GM23338 (cell line): ENCODE measurements at regions not wholly inside any gene's neighbourhood (a gene's known extent, or its start where the extent isn't known, plus 50 kb on each side); places are given as distances from the start of the nearest gene placed in this dataset.

Source experiments
- ATAC-seq: fragments of 200-7000 bp; cut with Tn5 transposase; 3 replicates; pipeline ENCODE4 v1.9.1; 2020
- DNase-seq: peaks from one replicate; pipeline ENCODE4 v3.0.0-alpha.2; 2015; ENCODE audit warnings: low spot score
- H2AFZ ChIP-seq: fragments of 200-600 bp; sonication (generic); 2 replicates; pipeline ENCODE4 v1.8.0; 2016; ENCODE audit warnings: antibody characterized with exemption, mild to moderate bottlenecking, moderate library complexity
- H3F3A ChIP-seq: fragments of 200-600 bp; sonication (generic); replicated peaks from 2 replicates; pipeline ENCODE4 v1.8.0; 2017; ENCODE audit warnings: antibody characterized with exemption, mixed run types, low read depth
- H3K27ac ChIP-seq: fragments of 200-600 bp; sonication (generic); 2 replicates; pipeline ENCODE4 v1.6.1; 2016; ENCODE audit warnings: low read depth
- H3K27me3 ChIP-seq: fragments of 200-600 bp; sonication (generic); 2 replicates; pipeline ENCODE4 v1.8.0; 2016; ENCODE audit warnings: mild to moderate bottlenecking, mixed run types, moderate library complexity; ENCODE audit not compliant: insufficient read depth
- H3K36me3 ChIP-seq: fragments of 200-600 bp; sonication (generic); 2 replicates; pipeline ENCODE4 v1.8.0; 2016; ENCODE audit warnings: mild to moderate bottlenecking; ENCODE audit not compliant: insufficient read depth
- H3K4me1 ChIP-seq: fragments of 200-600 bp; sonication (generic); 2 replicates; pipeline ENCODE4 v1.8.0; 2016; ENCODE audit warnings: mild to moderate bottlenecking, moderate library complexity; ENCODE audit not compliant: insufficient read depth
- H3K4me2 ChIP-seq: fragments of 200-600 bp; sonication (generic); 2 replicates; pipeline ENCODE4 v1.7.1; 2017; ENCODE audit warnings: mixed run types
- H3K4me3 ChIP-seq: fragments of 200-600 bp; sonication (generic); 2 replicates; pipeline ENCODE4 v1.6.1; 2016; ENCODE audit warnings: mixed run types
- H3K79me2 ChIP-seq: fragments of 200-600 bp; sonication (generic); replicated peaks from 2 replicates; pipeline ENCODE4 v1.8.0; 2017; ENCODE audit warnings: mild to moderate bottlenecking; ENCODE audit not compliant: insufficient read depth
- H3K9me2 ChIP-seq: fragments of 200-600 bp; sonication (generic); 2 replicates; pipeline ENCODE4 v1.8.0; 2017; ENCODE audit not compliant: insufficient read depth
- H4K20me1 ChIP-seq: fragments of 200-600 bp; sonication (generic); replicated peaks from 2 replicates; pipeline ENCODE4 v1.8.0; 2017; ENCODE audit warnings: mild to moderate bottlenecking; ENCODE audit not compliant: insufficient read depth
- H3K27ac Mint-ChIP-seq: 2 replicates; pipeline ENCODE4 v1.8.0; 2020; ENCODE audit warnings: inconsistent platforms, mild to moderate bottlenecking, moderate library complexity, mixed read lengths
- H3K27me3 Mint-ChIP-seq: 3 replicates; pipeline ENCODE4 v1.8.0; 2022; ENCODE audit warnings: low read depth, mild to moderate bottlenecking, moderate library complexity, mixed read lengths, inconsistent platforms; ENCODE audit not compliant: insufficient read depth, poor library complexity
- H3K36me3 Mint-ChIP-seq: 3 replicates; pipeline ENCODE4 v1.8.0; 2021; ENCODE audit warnings: low read depth, mild to moderate bottlenecking, inconsistent platforms, moderate library complexity, mixed read lengths
- H3K4me1 Mint-ChIP-seq: 3 replicates; pipeline ENCODE4 v1.8.0; 2020; ENCODE audit warnings: mild to moderate bottlenecking, inconsistent platforms, mixed read lengths
- H3K4me3 Mint-ChIP-seq: 3 replicates; pipeline ENCODE4 v1.8.0; 2021; ENCODE audit warnings: moderate library complexity, mild to moderate bottlenecking, inconsistent platforms, mixed read lengths
- H3K9me3 Mint-ChIP-seq: 3 replicates; pipeline ENCODE4 v1.8.0; 2020; ENCODE audit warnings: moderate library complexity, mild to moderate bottlenecking, inconsistent platforms, mixed read lengths
- ETS1 ChIP-seq: IDR thresholded peaks from 2 replicates; pipeline ENCODE4 v1.6.1; 2016; ENCODE audit warnings: antibody characterized with exemption
- EZH2 ChIP-seq: fragments of 200-600 bp; sonication (generic); IDR thresholded peaks from one replicate; pipeline ENCODE4 v1.8.0; 2017; ENCODE audit warnings: antibody characterized with exemption, mild to moderate bottlenecking, low read depth; ENCODE audit not compliant: unreplicated experiment
- JUNB ChIP-seq: IDR thresholded peaks from one replicate; pipeline ENCODE4 v1.6.1; 2016; ENCODE audit warnings: antibody characterized with exemption; ENCODE audit not compliant: unreplicated experiment
- NANOG ChIP-seq: IDR thresholded peaks from 2 replicates; pipeline ENCODE4 v1.6.1; 2016; ENCODE audit warnings: antibody characterized with exemption, borderline replicate concordance
- POLR2AphosphoS5 ChIP-seq: IDR thresholded peaks from 2 replicates; pipeline ENCODE4 v1.6.1; 2016; ENCODE audit warnings: antibody characterized with exemption, low read depth
- STAT1 ChIP-seq: IDR thresholded peaks from one replicate; pipeline ENCODE4 v1.6.1; 2016; ENCODE audit warnings: antibody characterized with exemption; ENCODE audit not compliant: unreplicated experiment
- ZNF114 ChIP-seq: fragments of 250-450 bp; sonication (Bioruptor Pico); IDR thresholded peaks from 2 replicates; pipeline ENCODE4 v1.5.0; 2020; ENCODE audit warnings: mild to moderate bottlenecking, moderate library complexity
- ZNF331 ChIP-seq: fragments of 250-450 bp; sonication (Bioruptor Pico); IDR thresholded peaks from 2 replicates; pipeline ENCODE4 v1.5.0; 2020; ENCODE audit warnings: low read depth, mild to moderate bottlenecking, moderate library complexity
- TF ChIP-seq, protein P1 (sequence below): fragments of 250-450 bp; sonication (Bioruptor Pico); IDR thresholded peaks from 2 replicates; pipeline ENCODE4 v1.5.0; 2020; ENCODE audit warnings: mild to moderate bottlenecking, moderate library complexity
- TF ChIP-seq, protein P2 (sequence below): IDR thresholded peaks from one replicate; pipeline ENCODE4 v1.6.1; 2018; ENCODE audit warnings: antibody characterized with exemption; ENCODE audit not compliant: unreplicated experiment

DNA sequence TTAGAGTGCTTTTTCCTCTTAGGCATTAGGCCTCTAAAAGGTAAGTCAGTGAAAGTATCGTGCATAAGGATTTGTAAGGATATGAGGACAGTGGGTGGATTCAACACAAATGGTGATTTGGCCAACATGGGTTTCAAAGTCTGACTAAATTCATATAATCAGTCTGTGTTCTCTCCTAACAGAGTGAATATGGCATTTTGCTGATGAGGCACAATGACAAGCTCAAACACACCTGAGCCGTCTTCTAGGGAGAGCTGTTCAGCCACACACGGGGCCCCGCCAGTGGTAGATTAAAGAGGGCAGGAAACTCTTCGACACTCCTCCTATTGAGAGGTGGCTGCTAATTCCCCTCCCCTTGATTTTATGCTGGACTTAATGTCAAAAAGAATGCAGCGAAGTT, 59.5 kb upstream of the PROKR2 start (continued):
- TF ChIP-seq ETS1: no peak

DNA sequence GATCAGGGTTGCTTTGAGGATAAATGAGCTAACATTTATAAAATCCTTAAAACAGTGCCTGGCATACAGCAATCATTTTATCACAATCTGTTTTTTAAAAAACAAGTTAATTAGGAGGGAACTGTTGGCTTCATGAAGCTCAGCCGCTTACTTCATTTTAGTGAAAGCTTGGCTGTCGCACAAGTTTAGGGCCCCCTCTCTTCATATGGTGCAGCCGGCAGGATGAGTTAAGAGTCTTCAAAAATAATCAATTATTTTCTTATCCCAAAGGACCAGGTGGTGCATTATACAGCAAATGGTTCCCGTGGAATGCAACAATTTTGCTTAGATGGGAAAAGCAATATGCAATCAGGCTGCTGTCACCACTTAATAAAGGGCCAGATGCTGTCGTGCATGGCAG, 57.4 kb upstream of the PROKR2 start:
- no peaks in the 10 kb centered on the region for H3F3A ChIP-seq
- no peaks in the 10 kb centered on the region for H3K4me1 Mint-ChIP-seq
- no peaks in the 10 kb centered on the region for H3K27me3 ChIP-seq
- peak overlapping the region; percentile 38 for H2AFZ ChIP-seq
- no peaks in the 10 kb centered on the region for H3K79me2 ChIP-seq
- H3K36me3 ChIP-seq: no peaks in the 10 kb centered on the region
- no peaks in the 10 kb centered on the region for H4K20me1 ChIP-seq
- H3K9me2 ChIP-seq: 0 out of 2 replicates have a peak, but pooled peaks cover 12% of the 10 kb centered on the region
- peaks cover 2% of the 10 kb centered on the region for H3K27me3 Mint-ChIP-seq
- no peak overlapping the region for H3K4me2 ChIP-seq
- H3K36me3 Mint-ChIP-seq: no peaks in the 10 kb centered on the region
- DNase-seq: no peak
- H3K9me3 Mint-ChIP-seq: no peaks in the 10 kb centered on the region
- no peaks in the 10 kb centered on the region for H3K4me1 ChIP-seq
- H3K4me3 Mint-ChIP-seq: no peak overlapping the region
- H3K27ac Mint-ChIP-seq: no peak overlapping the region
- ATAC-seq: no peak
- no peak for TF ChIP-seq JUNB
- TF ChIP-seq ZNF331 (CRISPR knock-in tag): no peak
- no peak for TF ChIP-seq ZNF114 (CRISPR knock-in tag)
- no peak for TF ChIP-seq STAT1
- no peak for TF ChIP-seq EZH2
- no peak for TF ChIP-seq POLR2AphosphoS5
- TF ChIP-seq, protein P1, sequence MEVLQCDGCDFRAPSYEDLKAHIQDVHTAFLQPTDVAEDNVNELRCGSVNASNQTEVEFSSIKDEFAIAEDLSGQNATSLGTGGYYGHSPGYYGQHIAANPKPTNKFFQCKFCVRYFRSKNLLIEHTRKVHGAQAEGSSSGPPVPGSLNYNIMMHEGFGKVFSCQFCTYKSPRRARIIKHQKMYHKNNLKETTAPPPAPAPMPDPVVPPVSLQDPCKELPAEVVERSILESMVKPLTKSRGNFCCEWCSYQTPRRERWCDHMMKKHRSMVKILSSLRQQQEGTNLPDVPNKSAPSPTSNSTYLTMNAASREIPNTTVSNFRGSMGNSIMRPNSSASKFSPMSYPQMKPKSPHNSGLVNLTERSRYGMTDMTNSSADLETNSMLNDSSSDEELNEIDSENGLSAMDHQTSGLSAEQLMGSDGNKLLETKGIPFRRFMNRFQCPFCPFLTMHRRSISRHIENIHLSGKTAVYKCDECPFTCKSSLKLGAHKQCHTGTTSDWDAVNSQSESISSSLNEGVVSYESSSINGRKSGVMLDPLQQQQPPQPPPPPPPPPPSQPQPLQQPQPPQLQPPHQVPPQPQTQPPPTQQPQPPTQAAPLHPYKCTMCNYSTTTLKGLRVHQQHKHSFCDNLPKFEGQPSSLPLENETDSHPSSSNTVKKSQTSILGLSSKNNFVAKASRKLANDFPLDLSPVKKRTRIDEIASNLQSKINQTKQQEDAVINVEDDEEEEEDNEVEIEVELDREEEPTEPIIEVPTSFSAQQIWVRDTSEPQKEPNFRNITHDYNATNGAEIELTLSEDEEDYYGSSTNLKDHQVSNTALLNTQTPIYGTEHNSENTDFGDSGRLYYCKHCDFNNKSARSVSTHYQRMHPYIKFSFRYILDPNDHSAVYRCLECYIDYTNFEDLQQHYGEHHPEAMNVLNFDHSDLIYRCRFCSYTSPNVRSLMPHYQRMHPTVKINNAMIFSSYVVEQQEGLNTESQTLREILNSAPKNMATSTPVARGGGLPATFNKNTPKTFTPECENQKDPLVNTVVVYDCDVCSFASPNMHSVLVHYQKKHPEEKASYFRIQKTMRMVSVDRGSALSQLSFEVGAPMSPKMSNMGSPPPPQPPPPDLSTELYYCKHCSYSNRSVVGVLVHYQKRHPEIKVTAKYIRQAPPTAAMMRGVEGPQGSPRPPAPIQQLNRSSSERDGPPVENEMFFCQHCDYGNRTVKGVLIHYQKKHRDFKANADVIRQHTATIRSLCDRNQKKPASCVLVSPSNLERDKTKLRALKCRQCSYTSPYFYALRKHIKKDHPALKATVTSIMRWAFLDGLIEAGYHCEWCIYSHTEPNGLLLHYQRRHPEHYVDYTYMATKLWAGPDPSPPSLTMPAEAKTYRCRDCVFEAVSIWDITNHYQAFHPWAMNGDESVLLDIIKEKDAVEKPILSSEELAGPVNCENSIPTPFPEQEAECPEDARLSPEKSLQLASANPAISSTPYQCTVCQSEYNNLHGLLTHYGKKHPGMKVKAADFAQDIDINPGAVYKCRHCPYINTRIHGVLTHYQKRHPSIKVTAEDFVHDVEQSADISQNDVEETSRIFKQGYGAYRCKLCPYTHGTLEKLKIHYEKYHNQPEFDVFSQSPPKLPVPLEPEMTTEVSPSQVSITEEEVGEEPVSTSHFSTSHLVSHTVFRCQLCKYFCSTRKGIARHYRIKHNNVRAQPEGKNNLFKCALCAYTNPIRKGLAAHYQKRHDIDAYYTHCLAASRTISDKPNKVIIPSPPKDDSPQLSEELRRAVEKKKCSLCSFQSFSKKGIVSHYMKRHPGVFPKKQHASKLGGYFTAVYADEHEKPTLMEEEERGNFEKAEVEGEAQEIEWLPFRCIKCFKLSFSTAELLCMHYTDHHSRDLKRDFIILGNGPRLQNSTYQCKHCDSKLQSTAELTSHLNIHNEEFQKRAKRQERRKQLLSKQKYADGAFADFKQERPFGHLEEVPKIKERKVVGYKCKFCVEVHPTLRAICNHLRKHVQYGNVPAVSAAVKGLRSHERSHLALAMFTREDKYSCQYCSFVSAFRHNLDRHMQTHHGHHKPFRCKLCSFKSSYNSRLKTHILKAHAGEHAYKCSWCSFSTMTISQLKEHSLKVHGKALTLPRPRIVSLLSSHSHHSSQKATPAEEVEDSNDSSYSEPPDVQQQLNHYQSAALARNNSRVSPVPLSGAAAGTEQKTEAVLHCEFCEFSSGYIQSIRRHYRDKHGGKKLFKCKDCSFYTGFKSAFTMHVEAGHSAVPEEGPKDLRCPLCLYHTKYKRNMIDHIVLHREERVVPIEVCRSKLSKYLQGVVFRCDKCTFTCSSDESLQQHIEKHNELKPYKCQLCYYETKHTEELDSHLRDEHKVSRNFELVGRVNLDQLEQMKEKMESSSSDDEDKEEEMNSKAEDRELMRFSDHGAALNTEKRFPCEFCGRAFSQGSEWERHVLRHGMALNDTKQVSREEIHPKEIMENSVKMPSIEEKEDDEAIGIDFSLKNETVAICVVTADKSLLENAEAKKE (CRISPR knock-in tag): no peak
- no peak for TF ChIP-seq ETS1
- TF ChIP-seq, protein P2, sequence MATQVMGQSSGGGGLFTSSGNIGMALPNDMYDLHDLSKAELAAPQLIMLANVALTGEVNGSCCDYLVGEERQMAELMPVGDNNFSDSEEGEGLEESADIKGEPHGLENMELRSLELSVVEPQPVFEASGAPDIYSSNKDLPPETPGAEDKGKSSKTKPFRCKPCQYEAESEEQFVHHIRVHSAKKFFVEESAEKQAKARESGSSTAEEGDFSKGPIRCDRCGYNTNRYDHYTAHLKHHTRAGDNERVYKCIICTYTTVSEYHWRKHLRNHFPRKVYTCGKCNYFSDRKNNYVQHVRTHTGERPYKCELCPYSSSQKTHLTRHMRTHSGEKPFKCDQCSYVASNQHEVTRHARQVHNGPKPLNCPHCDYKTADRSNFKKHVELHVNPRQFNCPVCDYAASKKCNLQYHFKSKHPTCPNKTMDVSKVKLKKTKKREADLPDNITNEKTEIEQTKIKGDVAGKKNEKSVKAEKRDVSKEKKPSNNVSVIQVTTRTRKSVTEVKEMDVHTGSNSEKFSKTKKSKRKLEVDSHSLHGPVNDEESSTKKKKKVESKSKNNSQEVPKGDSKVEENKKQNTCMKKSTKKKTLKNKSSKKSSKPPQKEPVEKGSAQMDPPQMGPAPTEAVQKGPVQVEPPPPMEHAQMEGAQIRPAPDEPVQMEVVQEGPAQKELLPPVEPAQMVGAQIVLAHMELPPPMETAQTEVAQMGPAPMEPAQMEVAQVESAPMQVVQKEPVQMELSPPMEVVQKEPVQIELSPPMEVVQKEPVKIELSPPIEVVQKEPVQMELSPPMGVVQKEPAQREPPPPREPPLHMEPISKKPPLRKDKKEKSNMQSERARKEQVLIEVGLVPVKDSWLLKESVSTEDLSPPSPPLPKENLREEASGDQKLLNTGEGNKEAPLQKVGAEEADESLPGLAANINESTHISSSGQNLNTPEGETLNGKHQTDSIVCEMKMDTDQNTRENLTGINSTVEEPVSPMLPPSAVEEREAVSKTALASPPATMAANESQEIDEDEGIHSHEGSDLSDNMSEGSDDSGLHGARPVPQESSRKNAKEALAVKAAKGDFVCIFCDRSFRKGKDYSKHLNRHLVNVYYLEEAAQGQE: no peak
- TF ChIP-seq NANOG: no peak
- H3K4me3 ChIP-seq: no peak overlapping the region
- H3K27ac ChIP-seq: no peak overlapping the region
